IMR-90 (cell line): ENCODE measurements at regions not wholly inside any gene's neighbourhood (a gene's known extent, or its start where the extent isn't known, plus 50 kb on each side); places are given as distances from the start of the nearest gene placed in this dataset.
A peak's percentile ranks its signal among the peaks of the same experiment; 100 is the strongest.
"Not testable (repeated sequence)": the region's sequence is repeated elsewhere in the genome, so short reads cannot be mapped to it uniquely, and the experiment has no call there.

Source experiments
- ATAC-seq: fragments of 200-7000 bp; cut with Tn5 transposase; 2 replicates; pipeline ENCODE4 v1.9.1; 2020; ENCODE audit warnings: low read depth, mild to moderate bottlenecking, moderate library complexity
- BruUV-seq: library from RNA; stranded (reverse); fragments of 400-500 nt; replicated peaks from 2 replicates; lab custom pipeline; 2021; lab: Mats Ljungman, UMichigan
- CTCF ChIA-PET: fragments of 300-600 bp; formaldehyde crosslinking; extraction: SDS; loops from one replicate; lab custom pipeline; 2021; ENCODE audit warnings: antibody characterized with exemption; lab: Yijun Ruan, JAX
- POLR2A ChIA-PET: fragments of 300-600 bp; sonication (Branson Sonifier 250); formaldehyde crosslinking; loops from one replicate; lab custom pipeline; 2022; ENCODE audit warnings: antibody characterized with exemption; ENCODE audit not compliant: unreplicated experiment; lab: Charles Lee
- DNase-seq: peaks from one replicate; pipeline ENCODE4 v3.0.0; 2013
- H2AFZ ChIP-seq: replicated peaks from 2 replicates; pipeline ENCODE3; 2013; ENCODE audit warnings: low read length, mild to moderate bottlenecking; ENCODE audit not compliant: poor library complexity
- H2AK5ac ChIP-seq: 2 replicates; pipeline ENCODE4 v1.6.1; 2013; ENCODE audit warnings: low read depth, low read length, inconsistent platforms
- H2AK9ac ChIP-seq: replicated peaks from 2 replicates; pipeline ENCODE3; 2013; ENCODE audit warnings: mild to moderate bottlenecking, low read depth, low read length, moderate library complexity; ENCODE audit not compliant: poor library complexity
- H2BK120ac ChIP-seq: 2 replicates; pipeline ENCODE4 v1.6.1; 2013; ENCODE audit warnings: low read depth, low read length, inconsistent platforms
- H2BK15ac ChIP-seq: 3 replicates; pipeline ENCODE4 v1.6.1; 2013; ENCODE audit warnings: low read depth, low read length, inconsistent platforms
- H2BK20ac ChIP-seq: 2 replicates; pipeline ENCODE4 v1.6.1; 2013; ENCODE audit warnings: low read depth, mild to moderate bottlenecking, inconsistent platforms, low read length, moderate library complexity
- H2BK5ac ChIP-seq: 2 replicates; pipeline ENCODE4 v1.6.1; 2013; ENCODE audit warnings: mild to moderate bottlenecking, low read depth, low read length, inconsistent platforms; ENCODE audit not compliant: poor library complexity, severe bottlenecking
- H3K14ac ChIP-seq: replicated peaks from 2 replicates; pipeline ENCODE4 v1.6.1; 2013; ENCODE audit warnings: low read depth, low read length, inconsistent platforms
- H3K18ac ChIP-seq: 2 replicates; pipeline ENCODE4 v1.6.1; 2013; ENCODE audit warnings: low read depth, low read length, control low read depth
- H3K23ac ChIP-seq: 2 replicates; pipeline ENCODE4 v1.6.1; 2013; ENCODE audit warnings: low read depth, low read length, inconsistent platforms
- H3K27ac ChIP-seq: 2 replicates; pipeline ENCODE4 v1.5.1; 2013; ENCODE audit warnings: mild to moderate bottlenecking, control low read depth, low read length; ENCODE audit not compliant: insufficient read depth
- H3K27me3 ChIP-seq: 2 replicates; pipeline ENCODE4 v1.6.1; 2013; ENCODE audit warnings: low read length; ENCODE audit not compliant: control insufficient read depth, insufficient read depth
- H3K36me3 ChIP-seq: 2 replicates; pipeline ENCODE4 v1.6.1; 2013; ENCODE audit warnings: low read length, mixed read lengths; ENCODE audit not compliant: control insufficient read depth, insufficient read depth
- H3K4ac ChIP-seq: 2 replicates; pipeline ENCODE4 v1.6.1; 2013; ENCODE audit warnings: low read depth, low read length, inconsistent platforms
- H3K4me1 ChIP-seq: 2 replicates; pipeline ENCODE4 v1.6.1; 2013; ENCODE audit warnings: low read length, mixed read lengths; ENCODE audit not compliant: control insufficient read depth, insufficient read depth
- H3K4me2 ChIP-seq: 2 replicates; pipeline ENCODE4 v1.6.1; 2013; ENCODE audit warnings: low read depth, mild to moderate bottlenecking, control low read depth, low read length, moderate library complexity
- H3K4me3 ChIP-seq: 2 replicates; pipeline ENCODE4 v1.5.1; 2013; ENCODE audit warnings: low read depth, mild to moderate bottlenecking, control low read depth, low read length, moderate library complexity; ENCODE audit not compliant: insufficient read depth
- H3K56ac ChIP-seq: 2 replicates; pipeline ENCODE4 v1.6.1; 2013; ENCODE audit warnings: low read length, inconsistent platforms; ENCODE audit not compliant: insufficient read depth; ENCODE audit errors: extremely low read depth
- H3K79me1 ChIP-seq, 2 experiments: 2 replicates each; pipeline ENCODE4 v1.6.1; 2013; ENCODE audit warnings: low read length in 2 of 2, inconsistent platforms in 1 of 2, low read depth in 1 of 2
- H3K9ac ChIP-seq: 2 replicates; pipeline ENCODE4 v1.6.1; 2013; ENCODE audit warnings: low read depth, low read length, control low read depth
- H3K9me1 ChIP-seq: 2 replicates; pipeline ENCODE4 v1.6.1; 2013; ENCODE audit warnings: low read length, inconsistent platforms; ENCODE audit not compliant: insufficient read depth
- H3K9me3 ChIP-seq: 2 replicates; pipeline ENCODE4 v1.6.1; 2013; ENCODE audit warnings: low read length; ENCODE audit not compliant: control insufficient read depth, insufficient read depth
- H4K20me1 ChIP-seq: 2 replicates; pipeline ENCODE4 v1.6.1; 2013; ENCODE audit warnings: low read length, inconsistent platforms; ENCODE audit not compliant: insufficient read depth
- H4K5ac ChIP-seq: 2 replicates; pipeline ENCODE4 v1.6.1; 2013; ENCODE audit warnings: mild to moderate bottlenecking, low read depth, low read length, control low read depth
- H4K8ac ChIP-seq, 2 experiments: 2 replicates each; pipeline ENCODE4 v1.6.1; 2013; ENCODE audit warnings: low read depth in 2 of 2, low read length in 2 of 2, control low read depth in 1 of 2, inconsistent platforms in 1 of 2
- H4K91ac ChIP-seq: 2 replicates; pipeline ENCODE4 v1.6.1; 2013; ENCODE audit warnings: low read depth, low read length, inconsistent platforms; ENCODE audit not compliant: insufficient read depth
- CEBPB ChIP-seq: IDR thresholded peaks from 2 replicates; pipeline ENCODE4 v1.6.1; 2012; ENCODE audit warnings: low read depth, low read length, improper control_type of control experiment
- MAFK ChIP-seq: IDR thresholded peaks from 2 replicates; pipeline ENCODE4 v1.6.1; 2012; ENCODE audit warnings: low read depth, low read length, improper control_type of control experiment
- MAZ ChIP-seq: IDR thresholded peaks from 2 replicates; pipeline ENCODE4 v1.6.1; 2012; ENCODE audit warnings: low read depth, mild to moderate bottlenecking, low read length, improper control_type of control experiment, moderate library complexity, borderline replicate concordance
- NFE2L2 ChIP-seq: fragments of 150-350 bp; IDR thresholded peaks from 2 replicates; pipeline ENCODE4 v1.6.1; 2016; ENCODE audit warnings: low read depth, mild to moderate bottlenecking, low read length
- POLR2A ChIP-seq: IDR thresholded peaks from 2 replicates; pipeline ENCODE4 v1.6.1; 2012; ENCODE audit warnings: mild to moderate bottlenecking, low read depth, low read length
- RCOR1 ChIP-seq: IDR thresholded peaks from 2 replicates; pipeline ENCODE4 v1.6.1; 2012; ENCODE audit warnings: mild to moderate bottlenecking, low read length, improper control_type of control experiment; ENCODE audit not compliant: insufficient replicate concordance
- WGBS, 2 experiments: methylation state at CpG; one replicate each; pipeline versions ENCODE4 v1.1.5 to v1.1.7; 2013; ENCODE audit warnings: missing lambda C conversion rate in 2 of 2; ENCODE audit not compliant: insufficient read length in 1 of 2; ENCODE audit errors: extremely low coverage in 2 of 2; 5-methylcytosine and 5-hydroxymethylcytosine counted together
- dilution Hi-C: fragments of 300-500 bp; cut with HindIII; formaldehyde crosslinking; loops from one replicate; pipeline ENCODE4 v1.14.3; 2018; ENCODE audit warnings: low sequenced_read_pairs; ENCODE audit not compliant: unreplicated experiment
- in situ Hi-C: fragments of 300-500 bp; cut with MboI; formaldehyde crosslinking; loops from 3 replicates; pipeline ENCODE4 v1.14.3; 2019; ENCODE audit warnings: low sequenced_read_pairs, inconsistent platforms, mixed read lengths
- intact Hi-C: fragments of 100-400 bp; cut with micrococcal nuclease; formaldehyde crosslinking; loops from 2 replicates; pipeline ENCODE4 v1.10.0; 2022
- TF ChIP-seq, protein P1 (sequence below): conservative IDR thresholded peaks from 2 replicates; pipeline ENCODE4 v1.5.1; 2012; ENCODE audit warnings: mild to moderate bottlenecking, low read depth, low read length, improper control_type of control experiment

- CTCF ChIA-PET = no interaction called here
- no TSS peak for BruUV-seq
- in situ Hi-C loops = no loop called here
Observed at GRCh38 chr10:65183236-65183635, 1662.0 kb downstream of the REEP3 start.

GRCh38 chr10:65186668-65187067 is 1665.5 kb downstream of the REEP3 start:
- CTCF ChIA-PET, H2AFZ ChIP-seq, H3K14ac ChIP-seq, H4K91ac ChIP-seq, H3K9me3 ChIP-seq, in situ Hi-C loops, H3K79me1 ChIP-seq, H3K27me3 ChIP-seq, H3K36me3 ChIP-seq, H2BK15ac ChIP-seq, H4K20me1 ChIP-seq, H4K5ac ChIP-seq, H2AK5ac ChIP-seq, H3K18ac ChIP-seq, H3K9ac ChIP-seq, H3K4me3 ChIP-seq, H2AK9ac ChIP-seq, ATAC-seq, H3K4ac ChIP-seq, POLR2A ChIA-PET, H3K9me1 ChIP-seq, DNase-seq, H2BK5ac ChIP-seq, H4K8ac ChIP-seq, BruUV-seq, H3K23ac ChIP-seq, H2BK20ac ChIP-seq, H3K27ac ChIP-seq, dilution Hi-C loops, intact Hi-C loops, H3K4me2 ChIP-seq, H2BK120ac ChIP-seq, H3K56ac ChIP-seq, H3K4me1 ChIP-seq: not testable (repeated sequence)
- WGBS, 2 experiments = no CpG with 5 or more reads among the region's 1 CpG

More at GRCh38 chr10:65183236-65183635, 1662.0 kb downstream of the REEP3 start:
- H3K18ac ChIP-seq = no peak overlapping the region
- H3K36me3 ChIP-seq = no peaks in the 10 kb centered on the region
- H2BK5ac ChIP-seq = no peak overlapping the region
- H3K56ac ChIP-seq = no peak overlapping the region
- H3K27ac ChIP-seq = no peak overlapping the region
- H2AFZ ChIP-seq = no peak overlapping the region
- H3K14ac ChIP-seq = no peak overlapping the region
- no CpG with 5 or more reads among the region's 1 CpG for WGBS, 2 experiments
- ATAC-seq (no peak), DNase-seq (no peak)
- TF ChIP-seq, protein P1, sequence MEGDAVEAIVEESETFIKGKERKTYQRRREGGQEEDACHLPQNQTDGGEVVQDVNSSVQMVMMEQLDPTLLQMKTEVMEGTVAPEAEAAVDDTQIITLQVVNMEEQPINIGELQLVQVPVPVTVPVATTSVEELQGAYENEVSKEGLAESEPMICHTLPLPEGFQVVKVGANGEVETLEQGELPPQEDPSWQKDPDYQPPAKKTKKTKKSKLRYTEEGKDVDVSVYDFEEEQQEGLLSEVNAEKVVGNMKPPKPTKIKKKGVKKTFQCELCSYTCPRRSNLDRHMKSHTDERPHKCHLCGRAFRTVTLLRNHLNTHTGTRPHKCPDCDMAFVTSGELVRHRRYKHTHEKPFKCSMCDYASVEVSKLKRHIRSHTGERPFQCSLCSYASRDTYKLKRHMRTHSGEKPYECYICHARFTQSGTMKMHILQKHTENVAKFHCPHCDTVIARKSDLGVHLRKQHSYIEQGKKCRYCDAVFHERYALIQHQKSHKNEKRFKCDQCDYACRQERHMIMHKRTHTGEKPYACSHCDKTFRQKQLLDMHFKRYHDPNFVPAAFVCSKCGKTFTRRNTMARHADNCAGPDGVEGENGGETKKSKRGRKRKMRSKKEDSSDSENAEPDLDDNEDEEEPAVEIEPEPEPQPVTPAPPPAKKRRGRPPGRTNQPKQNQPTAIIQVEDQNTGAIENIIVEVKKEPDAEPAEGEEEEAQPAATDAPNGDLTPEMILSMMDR = no peak
- TF ChIP-seq RCOR1 = no peak
- TF ChIP-seq MAZ = no peak
- no peak for TF ChIP-seq NFE2L2
- no peak for TF ChIP-seq POLR2A
- TF ChIP-seq CEBPB = no peak
- peak; percentile 42 for TF ChIP-seq MAFK
- H3K23ac ChIP-seq = no peak overlapping the region
- no peak overlapping the region for H2AK5ac ChIP-seq
- H2BK120ac ChIP-seq = no peak overlapping the region
- H4K8ac ChIP-seq = no peak overlapping the region
- H3K9ac ChIP-seq = no peak overlapping the region
- no peaks in the 10 kb centered on the region for H3K4me1 ChIP-seq
- no peak overlapping the region for H3K4ac ChIP-seq
- intact Hi-C loops = no loop called here
- H2AK9ac ChIP-seq = no peak overlapping the region
- H3K79me1 ChIP-seq = no peaks in the 10 kb centered on the region
- H3K9me1 ChIP-seq = no peaks in the 10 kb centered on the region
- H3K9me3 ChIP-seq = 0 out of 2 replicates have a peak, but pooled peaks cover 2% of the 10 kb centered on the region
- no peak overlapping the region for H3K4me3 ChIP-seq
- H2BK20ac ChIP-seq = no peak overlapping the region
- H3K27me3 ChIP-seq = no peaks in the 10 kb centered on the region
- H4K5ac ChIP-seq = no peak overlapping the region
- dilution Hi-C loops = no loop called here
- no peaks in the 10 kb centered on the region for H4K20me1 ChIP-seq
- H2BK15ac ChIP-seq = no peak overlapping the region
- H4K91ac ChIP-seq = no peak overlapping the region
- POLR2A ChIA-PET = no interaction called here
- H3K4me2 ChIP-seq = no peak overlapping the region
